ENCODE measurements at regions not wholly inside any gene's neighbourhood (a gene's known extent, or its start where the extent isn't known, plus 50 kb on each side); places are given as distances from the start of the nearest gene placed in this dataset.
A peak's percentile ranks its signal among the peaks of the same experiment; 100 is the strongest.

DNA sequence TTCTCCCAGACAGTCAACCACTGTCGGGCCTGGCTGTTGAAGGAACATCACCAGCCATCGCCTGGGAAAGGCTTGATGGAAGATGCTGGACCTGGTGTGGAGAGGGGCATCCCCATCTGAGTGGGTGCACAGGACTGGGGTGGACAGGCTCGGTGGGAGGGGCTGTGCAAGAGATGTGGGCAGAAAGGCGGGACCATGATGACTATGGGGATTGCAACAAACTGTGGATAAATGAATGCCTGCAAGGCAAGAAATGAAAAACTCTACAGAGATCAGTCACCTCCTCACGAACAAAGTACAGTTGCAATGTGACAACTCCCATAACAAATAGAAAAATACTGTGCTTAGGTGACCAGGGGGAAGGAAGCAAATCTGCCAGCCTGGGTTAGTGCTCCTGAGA lies 171.9 kb upstream of the GPR12 start:
- DNase-seq (ENCODE audit: low read depth in 1 of 2, low spot score in 1 of 2), result no peak
- H3K27me3 ChIP-seq (ENCODE audit: insufficient read depth, poor library complexity, severe bottlenecking), result peaks cover 4% of the 10 kb centered on the region
- no peak overlapping the region for H3K4me3 ChIP-seq (replicated peaks; ENCODE audit: insufficient read depth, low read length)
- TF ChIP-seq, protein P1, sequence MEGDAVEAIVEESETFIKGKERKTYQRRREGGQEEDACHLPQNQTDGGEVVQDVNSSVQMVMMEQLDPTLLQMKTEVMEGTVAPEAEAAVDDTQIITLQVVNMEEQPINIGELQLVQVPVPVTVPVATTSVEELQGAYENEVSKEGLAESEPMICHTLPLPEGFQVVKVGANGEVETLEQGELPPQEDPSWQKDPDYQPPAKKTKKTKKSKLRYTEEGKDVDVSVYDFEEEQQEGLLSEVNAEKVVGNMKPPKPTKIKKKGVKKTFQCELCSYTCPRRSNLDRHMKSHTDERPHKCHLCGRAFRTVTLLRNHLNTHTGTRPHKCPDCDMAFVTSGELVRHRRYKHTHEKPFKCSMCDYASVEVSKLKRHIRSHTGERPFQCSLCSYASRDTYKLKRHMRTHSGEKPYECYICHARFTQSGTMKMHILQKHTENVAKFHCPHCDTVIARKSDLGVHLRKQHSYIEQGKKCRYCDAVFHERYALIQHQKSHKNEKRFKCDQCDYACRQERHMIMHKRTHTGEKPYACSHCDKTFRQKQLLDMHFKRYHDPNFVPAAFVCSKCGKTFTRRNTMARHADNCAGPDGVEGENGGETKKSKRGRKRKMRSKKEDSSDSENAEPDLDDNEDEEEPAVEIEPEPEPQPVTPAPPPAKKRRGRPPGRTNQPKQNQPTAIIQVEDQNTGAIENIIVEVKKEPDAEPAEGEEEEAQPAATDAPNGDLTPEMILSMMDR (IDR thresholded peaks at IDR 0.05; ENCODE audit: insufficient read depth, low read length), result no peak
- no peak for TF ChIP-seq GABPA (IDR thresholded peaks at IDR 0.05; ENCODE audit: low read depth)
- TF ChIP-seq, protein P2, sequence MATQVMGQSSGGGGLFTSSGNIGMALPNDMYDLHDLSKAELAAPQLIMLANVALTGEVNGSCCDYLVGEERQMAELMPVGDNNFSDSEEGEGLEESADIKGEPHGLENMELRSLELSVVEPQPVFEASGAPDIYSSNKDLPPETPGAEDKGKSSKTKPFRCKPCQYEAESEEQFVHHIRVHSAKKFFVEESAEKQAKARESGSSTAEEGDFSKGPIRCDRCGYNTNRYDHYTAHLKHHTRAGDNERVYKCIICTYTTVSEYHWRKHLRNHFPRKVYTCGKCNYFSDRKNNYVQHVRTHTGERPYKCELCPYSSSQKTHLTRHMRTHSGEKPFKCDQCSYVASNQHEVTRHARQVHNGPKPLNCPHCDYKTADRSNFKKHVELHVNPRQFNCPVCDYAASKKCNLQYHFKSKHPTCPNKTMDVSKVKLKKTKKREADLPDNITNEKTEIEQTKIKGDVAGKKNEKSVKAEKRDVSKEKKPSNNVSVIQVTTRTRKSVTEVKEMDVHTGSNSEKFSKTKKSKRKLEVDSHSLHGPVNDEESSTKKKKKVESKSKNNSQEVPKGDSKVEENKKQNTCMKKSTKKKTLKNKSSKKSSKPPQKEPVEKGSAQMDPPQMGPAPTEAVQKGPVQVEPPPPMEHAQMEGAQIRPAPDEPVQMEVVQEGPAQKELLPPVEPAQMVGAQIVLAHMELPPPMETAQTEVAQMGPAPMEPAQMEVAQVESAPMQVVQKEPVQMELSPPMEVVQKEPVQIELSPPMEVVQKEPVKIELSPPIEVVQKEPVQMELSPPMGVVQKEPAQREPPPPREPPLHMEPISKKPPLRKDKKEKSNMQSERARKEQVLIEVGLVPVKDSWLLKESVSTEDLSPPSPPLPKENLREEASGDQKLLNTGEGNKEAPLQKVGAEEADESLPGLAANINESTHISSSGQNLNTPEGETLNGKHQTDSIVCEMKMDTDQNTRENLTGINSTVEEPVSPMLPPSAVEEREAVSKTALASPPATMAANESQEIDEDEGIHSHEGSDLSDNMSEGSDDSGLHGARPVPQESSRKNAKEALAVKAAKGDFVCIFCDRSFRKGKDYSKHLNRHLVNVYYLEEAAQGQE (IDR thresholded peaks at IDR 0.05; ENCODE audit: insufficient replicate concordance, low read depth), result no peak
- no peak for TF ChIP-seq POLR2AphosphoS5 (IDR thresholded peaks at IDR 0.05; ENCODE audit: low read depth)
- TF ChIP-seq SPI1 (IDR thresholded peaks at IDR 0.05; ENCODE audit: borderline replicate concordance, low read depth), result no peak
- no peak overlapping the region for H3K27ac ChIP-seq (replicated peaks)

DNA sequence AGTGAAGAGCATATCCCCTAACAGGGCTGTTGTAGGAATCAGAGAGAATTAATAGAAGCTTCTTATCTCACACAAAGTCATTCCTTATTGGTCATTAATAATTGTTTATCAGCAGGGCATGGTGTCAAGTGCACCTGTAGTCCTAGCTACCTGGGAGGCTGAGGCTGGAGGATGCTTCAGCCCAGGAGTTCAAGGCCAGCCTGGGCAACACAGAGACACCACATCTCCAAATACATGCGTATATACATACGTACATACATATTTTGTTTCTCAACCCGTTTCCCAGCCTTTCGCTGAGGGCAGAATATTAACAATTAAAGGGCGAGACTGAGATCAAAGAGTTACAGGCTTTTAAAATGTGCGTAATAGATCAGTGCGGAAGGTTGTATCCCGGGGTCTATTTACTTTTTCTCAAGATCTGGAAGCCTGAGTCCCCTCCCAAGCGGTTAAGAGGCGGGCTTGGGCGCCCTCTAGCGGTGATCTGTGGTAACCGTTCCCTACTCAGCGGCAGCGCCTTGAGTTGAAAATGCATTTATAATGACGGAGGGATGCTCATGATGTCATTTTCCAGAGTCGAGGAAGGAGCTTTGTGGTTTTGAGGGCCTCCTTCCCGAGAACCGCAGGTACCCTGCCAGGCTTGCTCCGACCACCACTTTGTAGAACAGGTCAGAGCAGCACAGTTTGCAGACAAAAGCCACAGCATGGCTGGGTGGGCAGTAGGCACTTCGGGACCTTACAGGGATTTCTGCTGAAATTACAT lies 169.6 kb upstream of the GPR12 start:
- Histone ChIP-seq H3K4me3 (replicated peaks; ENCODE audit: insufficient read depth, low read length) (no peak overlapping the region), H3K27me3 (ENCODE audit: insufficient read depth, poor library complexity, severe bottlenecking) (peaks cover 4% of the 10 kb centered on the region), H3K27ac (replicated peaks) (no peak overlapping the region)
- peak; percentile 24 to 66 for DNase-seq (ENCODE audit: low read depth in 1 of 2, low spot score in 1 of 2)
- TF ChIP-seq, protein P2 (IDR thresholded peaks at IDR 0.05; ENCODE audit: insufficient replicate concordance, low read depth), result no peak
- TF ChIP-seq, protein P1 (IDR thresholded peaks at IDR 0.05; ENCODE audit: insufficient read depth, low read length), result peak; percentile 76
- TF ChIP-seq GABPA (IDR thresholded peaks at IDR 0.05; ENCODE audit: low read depth) (no peak), POLR2AphosphoS5 (IDR thresholded peaks at IDR 0.05; ENCODE audit: low read depth) (no peak), SPI1 (IDR thresholded peaks at IDR 0.05; ENCODE audit: borderline replicate concordance, low read depth) (no peak)

DNA sequence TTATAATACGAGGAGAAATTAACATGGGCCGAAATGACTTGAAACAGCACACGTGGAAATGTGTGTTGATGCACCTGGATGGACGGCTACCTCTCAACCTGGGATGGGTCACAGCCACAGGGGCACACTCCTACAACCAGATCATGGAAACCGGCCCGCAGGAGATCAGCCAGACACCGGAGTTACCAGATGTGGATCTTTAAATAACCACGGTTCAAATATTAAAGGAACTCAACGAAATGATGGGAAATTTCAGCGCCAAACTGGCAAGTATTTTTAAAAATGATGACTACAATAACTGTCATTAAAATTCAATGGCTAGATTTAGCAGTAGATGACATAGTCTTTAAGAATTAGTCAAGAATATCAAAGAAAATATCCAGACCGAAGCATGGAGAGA lies 166.9 kb upstream of the GPR12 start:
- no peak overlapping the region for H3K4me3 ChIP-seq (replicated peaks; ENCODE audit: insufficient read depth, low read length)
- TF ChIP-seq SPI1 (IDR thresholded peaks at IDR 0.05; ENCODE audit: borderline replicate concordance, low read depth) (no peak), POLR2AphosphoS5 (IDR thresholded peaks at IDR 0.05; ENCODE audit: low read depth) (no peak), GABPA (IDR thresholded peaks at IDR 0.05; ENCODE audit: low read depth) (no peak)
- TF ChIP-seq, protein P1 (IDR thresholded peaks at IDR 0.05; ENCODE audit: insufficient read depth, low read length), result no peak
- TF ChIP-seq, protein P2 (IDR thresholded peaks at IDR 0.05; ENCODE audit: insufficient replicate concordance, low read depth), result no peak
- peaks cover 9% of the 10 kb centered on the region for H3K27me3 ChIP-seq (ENCODE audit: insufficient read depth, poor library complexity, severe bottlenecking)
- DNase-seq (ENCODE audit: low read depth in 1 of 2, low spot score in 1 of 2), result no peak
- H3K27ac ChIP-seq (replicated peaks), result no peak overlapping the region
